ENCODE measurements at regions not wholly inside any gene's neighbourhood (a gene's known extent, or its start where the extent isn't known, plus 50 kb on each side); places are given as distances from the start of the nearest gene placed in this dataset.
A peak's percentile ranks its signal among the peaks of the same experiment; 100 is the strongest.

DNA sequence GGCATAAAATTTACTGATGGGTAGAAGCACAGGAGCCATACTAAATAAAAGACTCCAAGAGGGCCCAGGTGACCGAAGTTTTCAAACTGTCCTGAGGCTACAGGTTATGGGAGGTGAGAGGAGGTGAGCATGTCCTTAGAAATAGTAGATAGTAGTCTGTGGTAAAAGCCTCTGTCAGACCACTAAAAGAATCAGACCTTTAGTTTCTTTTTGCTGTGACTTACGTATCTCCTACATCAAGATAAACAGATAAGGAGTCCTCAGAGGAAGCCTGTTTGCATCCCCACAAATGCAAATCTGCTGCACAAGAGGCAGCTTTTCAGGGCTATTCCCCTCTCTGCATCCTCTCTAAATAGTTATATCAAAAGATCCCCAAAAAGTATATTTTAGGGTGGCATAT, 711.6 kb upstream of the SLITRK6 start:
- DNase-seq = no peak
- no peak overlapping the region for H2BK12ac ChIP-seq (ENCODE audit: insufficient read length, low read depth, low read length)
- H3K56ac ChIP-seq (ENCODE audit: insufficient read length, low read depth, low read length) = no peak overlapping the region

More for the DNA sequence above, 711.6 kb upstream of the SLITRK6 start:
- Mint-ChIP-seq H3K4me1 (peaks cover 6 to 8% of the 10 kb centered on the region in 2 experiments; a peak in 3 of 4 replicates), H3K4me3 (no peak overlapping the region), H3K36me3 (ENCODE audit: insufficient read depth in 1 of 3, low read depth in 3 of 3) (no peaks in the 10 kb centered on the region; a peak in 1 of 7 replicates), H3K9me3 (peaks cover 3 to 7% of the 10 kb centered on the region in 2 experiments; a peak in 3 of 5 replicates), H3K27ac (peak overlapping the region in 2 of 3 experiments; percentile 19 to 20; a peak in 1 of 7 replicates), H3K27me3 (ENCODE audit: low read depth) (no peaks in the 10 kb centered on the region)
- no peak overlapping the region for H2BK20ac ChIP-seq (ENCODE audit: low read depth, low read length, poor library complexity, severe bottlenecking)
- no peak overlapping the region for H3K4me2 ChIP-seq (ENCODE audit: insufficient read depth, insufficient read length, low read length)
- H3T11ph ChIP-seq (ENCODE audit: low read length) = no peak overlapping the region
- H3K27ac ChIP-seq (ENCODE audit: insufficient read length, low read depth, low read length) = no peak overlapping the region
- no peaks in the 10 kb centered on the region for H4K20me1 ChIP-seq (ENCODE audit: control insufficient read depth, insufficient read depth, insufficient read length)
- no peaks in the 10 kb centered on the region for H3K79me1 ChIP-seq (ENCODE audit: insufficient read depth, low read depth, low read length, poor library complexity, severe bottlenecking)
- no peaks in the 10 kb centered on the region for H3K9me3 ChIP-seq (ENCODE audit: control insufficient read depth, low read depth, low read length)
- no peaks in the 10 kb centered on the region for H3K4me1 ChIP-seq (ENCODE audit: insufficient read depth, low read length)
- H3K23me2 ChIP-seq (ENCODE audit: insufficient read length, low read depth, low read length, poor library complexity, severe bottlenecking) = no peaks in the 10 kb centered on the region
- H4K8ac ChIP-seq (replicated peaks; ENCODE audit: insufficient read length, low read depth, low read length) = no peak overlapping the region
- H3K14ac ChIP-seq (ENCODE audit: insufficient read depth, low read length) = no peak overlapping the region
- no peaks in the 10 kb centered on the region for H3K79me2 ChIP-seq (ENCODE audit: insufficient read depth, low read length)
- no peak overlapping the region for H2BK5ac ChIP-seq (ENCODE audit: insufficient read length, low read length)
- no peak overlapping the region for H3K4ac ChIP-seq (ENCODE audit: low read depth, low read length)
- H2AK5ac ChIP-seq (ENCODE audit: insufficient read length, low read length) = no peak overlapping the region
- no peak overlapping the region for H3K9ac ChIP-seq (ENCODE audit: extremely low read depth, insufficient read length, low read length)
- H4K91ac ChIP-seq (ENCODE audit: insufficient read length, low read depth, low read length) = no peak overlapping the region
- H2BK120ac ChIP-seq (ENCODE audit: low read depth, low read length, poor library complexity, severe bottlenecking) = no peak overlapping the region
- no peak overlapping the region for H3K23ac ChIP-seq (ENCODE audit: insufficient read length, low read depth, low read length)
- H3K27me3 ChIP-seq (ENCODE audit: insufficient read depth, low read length) = no peaks in the 10 kb centered on the region
- H4K5ac ChIP-seq (ENCODE audit: insufficient read length, low read depth, low read length) = no peak overlapping the region
- no CpG with 5 or more reads among the region's 2 CpGs for WGBS (ENCODE audit: extremely low coverage, insufficient read length, low lambda C conversion rate)
- H2BK15ac ChIP-seq (ENCODE audit: low read depth, low read length) = no peak overlapping the region
- H2AFZ ChIP-seq (ENCODE audit: low read length) = no peak overlapping the region
- TF ChIP-seq, protein P1, sequence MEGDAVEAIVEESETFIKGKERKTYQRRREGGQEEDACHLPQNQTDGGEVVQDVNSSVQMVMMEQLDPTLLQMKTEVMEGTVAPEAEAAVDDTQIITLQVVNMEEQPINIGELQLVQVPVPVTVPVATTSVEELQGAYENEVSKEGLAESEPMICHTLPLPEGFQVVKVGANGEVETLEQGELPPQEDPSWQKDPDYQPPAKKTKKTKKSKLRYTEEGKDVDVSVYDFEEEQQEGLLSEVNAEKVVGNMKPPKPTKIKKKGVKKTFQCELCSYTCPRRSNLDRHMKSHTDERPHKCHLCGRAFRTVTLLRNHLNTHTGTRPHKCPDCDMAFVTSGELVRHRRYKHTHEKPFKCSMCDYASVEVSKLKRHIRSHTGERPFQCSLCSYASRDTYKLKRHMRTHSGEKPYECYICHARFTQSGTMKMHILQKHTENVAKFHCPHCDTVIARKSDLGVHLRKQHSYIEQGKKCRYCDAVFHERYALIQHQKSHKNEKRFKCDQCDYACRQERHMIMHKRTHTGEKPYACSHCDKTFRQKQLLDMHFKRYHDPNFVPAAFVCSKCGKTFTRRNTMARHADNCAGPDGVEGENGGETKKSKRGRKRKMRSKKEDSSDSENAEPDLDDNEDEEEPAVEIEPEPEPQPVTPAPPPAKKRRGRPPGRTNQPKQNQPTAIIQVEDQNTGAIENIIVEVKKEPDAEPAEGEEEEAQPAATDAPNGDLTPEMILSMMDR (conservative IDR thresholded peaks at IDR 0.05) = no peak
- no peak overlapping the region for H3K18ac ChIP-seq (ENCODE audit: insufficient read length, low read depth, low read length)

Data from H9 (cell line).